Stimulated activated CD8-positive, alpha-beta memory T cell treated with anti-CD3 and anti-CD28 coated beads, Interleukin-12 subunit alpha, Interleukin-12 subunit beta, amount 100 ng/mL, for 24 hours (primary cell): ENCODE measurements at regions not wholly inside any gene's neighbourhood (a gene's known extent, or its start where the extent isn't known, plus 50 kb on each side); places are given as distances from the start of the nearest gene placed in this dataset.

Experiments used
- DNase-seq: peaks from one replicate; pipeline ENCODE4 v3.0.0-alpha.2; 2020; ENCODE audit errors: extremely low read depth

- DNase-seq: no peak
These were observed 77.7 kb upstream of the PELI1 start for GRCh38 chr2:64221935-64222334.

- no peak for DNase-seq
These were observed 78.1 kb upstream of the PELI1 start for GRCh38 chr2:64222351-64222750.

- DNase-seq: no peak
These were observed 78.8 kb upstream of the PELI1 start for GRCh38 chr2:64223055-64223454.

- no peak for DNase-seq
These were observed 81.3 kb upstream of the PELI1 start for GRCh38 chr2:64225491-64225890.

GRCh38 chr2:64226611-64227010, 82.4 kb upstream of the PELI1 start:
- DNase-seq: no peak

GRCh38 chr2:64227603-64228125, 83.4 kb upstream of the PELI1 start:
- no peak for DNase-seq

- DNase-seq: no peak
These were observed 84.0 kb upstream of the PELI1 start for GRCh38 chr2:64228126-64228678.

- DNase-seq: no peak
These were observed 84.7 kb upstream of the PELI1 start for GRCh38 chr2:64228918-64229317.

GRCh38 chr2:64230540-64230939, 86.3 kb upstream of the PELI1 start:
- no peak for DNase-seq

GRCh38 chr2:64232266-64232665, 88.0 kb upstream of the PELI1 start:
- no peak for DNase-seq

- DNase-seq: no peak
These were observed 89.2 kb upstream of the PELI1 start for GRCh38 chr2:64233376-64233922.

- DNase-seq: no peak
These were observed 89.9 kb upstream of the PELI1 start for GRCh38 chr2:64234150-64234549.

GRCh38 chr2:64234785-64235184, 90.6 kb upstream of the PELI1 start:
- no peak for DNase-seq

GRCh38 chr2:64237266-64237665, 93.0 kb upstream of the PELI1 start:
- DNase-seq: no peak

- DNase-seq: no peak
These were observed 94.6 kb upstream of the PELI1 start for GRCh38 chr2:64238799-64239198.

GRCh38 chr2:64243081-64244036, 99.1 kb upstream of the PELI1 start:
- no peak for DNase-seq

- no peak for DNase-seq
These were observed 99.8 kb upstream of the PELI1 start for GRCh38 chr2:64244037-64244416.

GRCh38 chr2:64245631-64246030, 101.4 kb upstream of the PELI1 start:
- no peak for DNase-seq

- DNase-seq: no peak
These were observed 102.7 kb upstream of the PELI1 start for GRCh38 chr2:64246962-64247361.

GRCh38 chr2:64249426-64249825, 105.2 kb upstream of the PELI1 start:
- no peak for DNase-seq

- no peak for DNase-seq
These were observed 105.8 kb upstream of the PELI1 start for GRCh38 chr2:64250063-64250462.

GRCh38 chr2:64250751-64251423, 106.7 kb upstream of the PELI1 start:
- no peak for DNase-seq
